SU-DHL-6 (cell line): ENCODE measurements at regions not wholly inside any gene's neighbourhood (a gene's known extent, or its start where the extent isn't known, plus 50 kb on each side); places are given as distances from the start of the nearest gene placed in this dataset.

Source experiments
- EZH2phosphoT487 ChIP-seq: fragments of 200-600 bp; sonication (generic), shearing (Covaris generic); conservative IDR thresholded peaks from 2 replicates; pipeline ENCODE4 v1.6.1; 2018; ENCODE audit warnings: mild to moderate bottlenecking, antibody characterized with exemption, low read length, moderate library complexity, mixed read lengths
- TF ChIP-seq, protein P1 (sequence below): fragments of 200-600 bp; sonication (generic); IDR thresholded peaks from one replicate; pipeline ENCODE4 v1.5.1; 2017; ENCODE audit warnings: antibody characterized with exemption, mild to moderate bottlenecking, low read length, moderate library complexity; ENCODE audit not compliant: insufficient read depth, poor library complexity, severe bottlenecking

DNA sequence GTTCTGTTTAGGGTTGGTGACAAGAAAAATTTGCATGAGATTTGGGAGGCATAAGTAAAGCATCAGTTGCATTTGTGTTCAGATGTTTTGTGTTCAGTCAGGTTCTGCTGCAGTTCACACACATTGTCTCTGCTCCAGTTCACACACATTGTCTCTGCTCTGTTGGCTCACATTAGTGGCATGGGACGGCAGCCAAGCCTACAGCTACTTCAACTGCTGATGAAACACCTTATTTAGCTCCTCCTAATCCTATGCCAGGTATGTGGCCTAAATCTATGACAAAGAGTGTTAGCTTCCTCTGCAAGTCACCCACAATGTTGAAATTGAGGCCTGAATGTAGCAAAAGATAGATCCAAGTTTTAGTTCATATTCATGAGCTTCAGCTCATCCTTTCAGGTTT is 278.1 kb upstream of the SYNCRIP start:
- TF ChIP-seq, protein P1, sequence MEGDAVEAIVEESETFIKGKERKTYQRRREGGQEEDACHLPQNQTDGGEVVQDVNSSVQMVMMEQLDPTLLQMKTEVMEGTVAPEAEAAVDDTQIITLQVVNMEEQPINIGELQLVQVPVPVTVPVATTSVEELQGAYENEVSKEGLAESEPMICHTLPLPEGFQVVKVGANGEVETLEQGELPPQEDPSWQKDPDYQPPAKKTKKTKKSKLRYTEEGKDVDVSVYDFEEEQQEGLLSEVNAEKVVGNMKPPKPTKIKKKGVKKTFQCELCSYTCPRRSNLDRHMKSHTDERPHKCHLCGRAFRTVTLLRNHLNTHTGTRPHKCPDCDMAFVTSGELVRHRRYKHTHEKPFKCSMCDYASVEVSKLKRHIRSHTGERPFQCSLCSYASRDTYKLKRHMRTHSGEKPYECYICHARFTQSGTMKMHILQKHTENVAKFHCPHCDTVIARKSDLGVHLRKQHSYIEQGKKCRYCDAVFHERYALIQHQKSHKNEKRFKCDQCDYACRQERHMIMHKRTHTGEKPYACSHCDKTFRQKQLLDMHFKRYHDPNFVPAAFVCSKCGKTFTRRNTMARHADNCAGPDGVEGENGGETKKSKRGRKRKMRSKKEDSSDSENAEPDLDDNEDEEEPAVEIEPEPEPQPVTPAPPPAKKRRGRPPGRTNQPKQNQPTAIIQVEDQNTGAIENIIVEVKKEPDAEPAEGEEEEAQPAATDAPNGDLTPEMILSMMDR: no peak
- TF ChIP-seq EZH2phosphoT487: no peak
